Endothelial cell (in vitro differentiated cells): ENCODE measurements at regions not wholly inside any gene's neighbourhood (a gene's known extent, or its start where the extent isn't known, plus 50 kb on each side); places are given as distances from the start of the nearest gene placed in this dataset.

Experiments
- DNase-seq: peaks from one replicate; pipeline ENCODE4 v3.0.0; 2021; ENCODE audit warnings: low spot score
- H3K27ac Mint-ChIP-seq: one replicate; pipeline ENCODE4 v1.8.0; 2021; ENCODE audit warnings: mixed read lengths, inconsistent platforms; ENCODE audit not compliant: unreplicated experiment
- H3K27me3 Mint-ChIP-seq: one replicate; pipeline ENCODE4 v1.8.0; 2021; ENCODE audit warnings: mild to moderate bottlenecking, moderate library complexity, mixed read lengths, inconsistent platforms; ENCODE audit not compliant: unreplicated experiment
- H3K36me3 Mint-ChIP-seq: one replicate; pipeline ENCODE4 v1.8.0; 2021; ENCODE audit warnings: mild to moderate bottlenecking, low read depth, mixed read lengths, inconsistent platforms; ENCODE audit not compliant: unreplicated experiment
- H3K4me1 Mint-ChIP-seq: one replicate; pipeline ENCODE4 v1.8.0; 2021; ENCODE audit warnings: mild to moderate bottlenecking, mixed read lengths, inconsistent platforms; ENCODE audit not compliant: unreplicated experiment
- H3K4me3 Mint-ChIP-seq: one replicate; pipeline ENCODE4 v1.8.0; 2021; ENCODE audit warnings: mild to moderate bottlenecking, mixed read lengths, inconsistent platforms; ENCODE audit not compliant: unreplicated experiment
- H3K9me3 Mint-ChIP-seq: one replicate; pipeline ENCODE4 v1.8.0; 2021; ENCODE audit warnings: mixed read lengths, inconsistent platforms; ENCODE audit not compliant: unreplicated experiment
- TF ChIP-seq, protein P1 (sequence below): fragments of 200-600 bp; sonication (generic); IDR thresholded peaks from one replicate; pipeline ENCODE4 v1.5.0; 2021; ENCODE audit warnings: antibody characterized with exemption; ENCODE audit not compliant: unreplicated experiment

DNA sequence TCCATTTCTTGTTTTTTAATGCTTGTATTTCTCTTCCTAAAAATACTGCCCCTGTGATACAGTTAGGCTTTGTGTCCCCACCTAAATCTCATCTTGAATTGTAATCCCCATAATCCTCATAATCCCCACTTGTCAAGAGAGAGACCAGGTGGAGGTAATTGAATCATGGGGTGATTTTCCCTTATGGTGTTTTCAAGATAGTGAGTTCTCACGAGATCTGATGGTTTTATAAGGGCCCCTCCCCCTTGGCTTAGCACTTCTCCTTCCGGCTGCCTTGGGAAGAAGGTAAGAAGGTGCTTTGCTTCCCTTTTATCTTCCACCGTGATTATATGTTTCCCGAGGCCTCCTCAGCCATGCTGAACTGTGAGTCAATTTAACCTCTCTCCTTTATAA lies 227.4 kb downstream of the MAN2A1 start:
- no peak for DNase-seq
- TF ChIP-seq, protein P1, sequence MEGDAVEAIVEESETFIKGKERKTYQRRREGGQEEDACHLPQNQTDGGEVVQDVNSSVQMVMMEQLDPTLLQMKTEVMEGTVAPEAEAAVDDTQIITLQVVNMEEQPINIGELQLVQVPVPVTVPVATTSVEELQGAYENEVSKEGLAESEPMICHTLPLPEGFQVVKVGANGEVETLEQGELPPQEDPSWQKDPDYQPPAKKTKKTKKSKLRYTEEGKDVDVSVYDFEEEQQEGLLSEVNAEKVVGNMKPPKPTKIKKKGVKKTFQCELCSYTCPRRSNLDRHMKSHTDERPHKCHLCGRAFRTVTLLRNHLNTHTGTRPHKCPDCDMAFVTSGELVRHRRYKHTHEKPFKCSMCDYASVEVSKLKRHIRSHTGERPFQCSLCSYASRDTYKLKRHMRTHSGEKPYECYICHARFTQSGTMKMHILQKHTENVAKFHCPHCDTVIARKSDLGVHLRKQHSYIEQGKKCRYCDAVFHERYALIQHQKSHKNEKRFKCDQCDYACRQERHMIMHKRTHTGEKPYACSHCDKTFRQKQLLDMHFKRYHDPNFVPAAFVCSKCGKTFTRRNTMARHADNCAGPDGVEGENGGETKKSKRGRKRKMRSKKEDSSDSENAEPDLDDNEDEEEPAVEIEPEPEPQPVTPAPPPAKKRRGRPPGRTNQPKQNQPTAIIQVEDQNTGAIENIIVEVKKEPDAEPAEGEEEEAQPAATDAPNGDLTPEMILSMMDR = no peak
- Mint-ChIP-seq H3K4me3 (no peak overlapping the region), H3K9me3 (no peaks in the 10 kb centered on the region), H3K27me3 (no peaks in the 10 kb centered on the region), H3K36me3 (no peaks in the 10 kb centered on the region), H3K27ac (no peak overlapping the region), H3K4me1 (no peaks in the 10 kb centered on the region)

DNA sequence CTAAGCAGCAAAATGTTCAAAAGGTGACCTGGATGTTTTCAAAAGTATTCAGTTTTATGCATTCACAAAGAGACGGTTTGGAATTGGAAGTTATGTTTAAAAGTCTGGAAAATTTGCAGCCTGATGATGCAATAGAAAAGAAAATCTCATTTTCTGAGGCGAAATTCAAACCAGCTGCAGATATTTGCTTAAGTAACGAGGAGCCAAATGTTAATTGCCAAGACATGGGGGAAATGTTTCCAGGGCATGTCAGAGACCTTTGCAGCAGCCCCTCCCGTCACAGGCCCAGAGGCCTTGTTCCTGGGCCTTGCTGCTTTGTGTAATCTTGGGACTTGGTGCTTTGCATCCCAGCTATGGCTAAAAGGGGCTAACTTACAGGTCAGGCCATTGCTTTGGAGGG lies 228.2 kb downstream of the MAN2A1 start:
- Mint-ChIP-seq H3K4me3 (no peak overlapping the region), H3K27ac (no peak overlapping the region), H3K36me3 (no peaks in the 10 kb centered on the region)

DNA sequence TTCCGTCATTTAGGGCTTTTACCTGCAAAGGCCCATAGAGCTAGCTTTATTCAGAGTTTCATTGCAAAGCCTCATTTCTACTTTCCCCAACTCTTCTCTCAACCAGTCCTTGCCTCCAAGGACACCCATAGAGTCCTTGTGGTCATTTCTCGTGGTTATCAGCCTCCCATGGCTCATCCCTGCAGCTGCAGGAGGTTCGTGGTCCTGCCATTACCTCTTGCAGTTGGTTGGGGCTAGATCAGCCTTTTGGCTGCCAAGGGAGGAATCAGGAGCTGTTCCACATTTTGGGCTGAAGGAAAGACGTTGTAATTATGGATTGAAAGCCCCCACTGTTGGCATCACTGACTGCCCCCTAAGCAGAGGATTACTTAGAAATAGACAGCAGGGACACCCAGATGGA lies 231.0 kb downstream of the MAN2A1 start:
- no peaks in the 10 kb centered on the region for H3K9me3 Mint-ChIP-seq
- DNase-seq = no peak
- no peaks in the 10 kb centered on the region for H3K4me1 Mint-ChIP-seq
- H3K27me3 Mint-ChIP-seq = no peaks in the 10 kb centered on the region
- no peaks in the 10 kb centered on the region for H3K36me3 Mint-ChIP-seq
- TF ChIP-seq, protein P1 = no peak
- no peak overlapping the region for H3K4me3 Mint-ChIP-seq
- no peak overlapping the region for H3K27ac Mint-ChIP-seq

More for the DNA sequence above, 228.2 kb downstream of the MAN2A1 start:
- TF ChIP-seq, protein P1 = no peak
- DNase-seq = no peak
- H3K27me3 Mint-ChIP-seq = no peaks in the 10 kb centered on the region
- H3K9me3 Mint-ChIP-seq = no peaks in the 10 kb centered on the region
- H3K4me1 Mint-ChIP-seq = no peaks in the 10 kb centered on the region

DNA sequence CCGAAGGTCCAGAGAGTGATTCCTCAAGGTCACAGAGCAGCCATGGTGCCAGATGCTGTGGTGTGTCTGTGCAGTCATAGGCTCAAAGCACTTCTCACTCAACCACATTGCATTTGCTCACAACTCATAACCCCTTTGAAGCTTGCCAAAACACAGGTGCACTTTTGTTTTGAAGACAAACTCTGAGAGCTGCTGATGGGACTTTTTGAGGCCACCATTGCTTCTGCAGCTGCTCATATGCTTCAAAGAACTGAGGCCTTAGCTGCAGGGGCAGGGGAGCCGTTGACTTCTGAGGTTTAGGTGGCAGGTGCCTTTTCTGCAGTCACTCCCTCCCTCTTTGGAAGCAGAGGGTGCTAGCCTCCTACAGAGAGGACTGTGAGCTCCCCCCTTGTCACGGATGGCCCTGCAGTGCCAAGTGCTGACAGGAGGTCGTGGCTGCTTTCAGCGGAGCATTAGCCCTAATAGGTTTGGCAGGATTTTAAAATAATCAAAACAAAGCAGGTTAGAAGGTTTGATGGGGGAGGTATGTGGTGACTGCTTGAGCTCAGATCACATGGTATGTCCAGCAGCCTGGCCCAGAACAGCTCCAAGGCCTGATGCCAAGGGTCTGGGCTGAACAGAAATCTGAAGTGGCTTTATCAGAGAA lies 232.1 kb downstream of the MAN2A1 start:
- no peak for DNase-seq
- no peak overlapping the region for H3K27ac Mint-ChIP-seq
- H3K4me3 Mint-ChIP-seq = no peak overlapping the region
- H3K4me1 Mint-ChIP-seq = no peaks in the 10 kb centered on the region
- no peaks in the 10 kb centered on the region for H3K27me3 Mint-ChIP-seq
- no peaks in the 10 kb centered on the region for H3K36me3 Mint-ChIP-seq
- H3K9me3 Mint-ChIP-seq = no peaks in the 10 kb centered on the region
- TF ChIP-seq, protein P1 = no peak

DNA sequence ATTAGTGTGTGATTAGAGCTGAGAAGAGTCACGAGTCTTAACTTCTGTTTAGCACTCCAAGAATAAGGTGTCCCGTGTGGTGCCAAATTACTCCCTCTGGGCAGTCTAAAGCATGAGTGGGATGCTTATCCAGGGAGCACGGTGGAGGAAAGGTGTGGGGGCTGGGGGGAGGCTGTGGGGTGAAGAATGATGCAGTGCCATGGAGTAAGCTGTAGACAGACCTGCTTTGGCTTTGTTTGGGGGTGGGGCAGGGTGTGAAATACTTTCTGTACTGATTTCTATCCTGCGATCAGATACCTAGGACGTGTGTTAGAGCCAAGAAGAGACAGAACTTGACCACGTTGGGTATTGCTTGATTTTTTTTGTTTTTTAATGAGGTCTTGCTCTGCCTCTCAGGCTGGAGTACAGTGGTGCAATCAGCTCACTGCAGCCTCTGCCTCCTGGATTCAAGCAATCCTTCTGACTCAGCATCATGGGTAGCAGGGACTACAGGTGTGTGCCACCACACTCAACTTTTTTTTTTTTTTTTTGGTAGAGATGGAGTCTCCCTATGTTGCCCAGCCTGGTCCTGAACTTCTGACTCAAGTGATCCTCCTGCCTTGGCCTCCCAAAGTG lies 232.8 kb downstream of the MAN2A1 start:
- TF ChIP-seq, protein P1 = no peak
- no peaks in the 10 kb centered on the region for H3K9me3 Mint-ChIP-seq
- DNase-seq = no peak
- no peak overlapping the region for H3K27ac Mint-ChIP-seq
- H3K4me1 Mint-ChIP-seq = no peaks in the 10 kb centered on the region
- no peak overlapping the region for H3K4me3 Mint-ChIP-seq
- H3K27me3 Mint-ChIP-seq = no peaks in the 10 kb centered on the region
- H3K36me3 Mint-ChIP-seq = no peaks in the 10 kb centered on the region
